H1 (cell line): ENCODE measurements at regions not wholly inside any gene's neighbourhood (a gene's known extent, or its start where the extent isn't known, plus 50 kb on each side); places are given as distances from the start of the nearest gene placed in this dataset.

Source experiments
- CTCF ChIA-PET: fragments of 300-600 bp; sonication (Branson Sonifier 250); formaldehyde crosslinking; loops from one replicate; lab custom pipeline; 2021; ENCODE audit not compliant: partially characterized antibody; lab: Charles Lee
- POLR2A ChIA-PET: fragments of 300-600 bp; sonication (Branson Sonifier 250); formaldehyde crosslinking; loops from one replicate; lab custom pipeline; 2021; ENCODE audit warnings: inconsistent platforms; ENCODE audit not compliant: partially characterized antibody; lab: Charles Lee
- DNase-seq, 2 experiments: peaks; one replicate each; pipeline versions ENCODE4 v3.0.0 to v3.0.0-alpha.2; 2010 to 2022; ENCODE audit warnings: low spot score in 2 of 2, low read depth in 1 of 2, mixed read lengths in 1 of 2
- FAIRE-seq: peaks from 2 replicates; lab custom pipeline; 2011; peaks lifted over from hg19 to GRCh38; lab: Jason Lieb, UNC
- H2AFZ ChIP-seq: 2 replicates; pipeline ENCODE4 v1.8.1; 2012; ENCODE audit warnings: low read length, inconsistent platforms
- H2AK5ac ChIP-seq: 2 replicates; pipeline ENCODE4 v1.6.1; 2013; ENCODE audit warnings: low read depth, low read length
- H2BK120ac ChIP-seq: replicated peaks from 2 replicates; pipeline ENCODE3; 2013; ENCODE audit warnings: low read depth, low read length, inconsistent platforms
- H2BK12ac ChIP-seq: 2 replicates; pipeline ENCODE4 v1.6.1; 2013; ENCODE audit warnings: low read depth, low read length
- H2BK15ac ChIP-seq: 2 replicates; pipeline ENCODE4 v1.6.1; 2013; ENCODE audit warnings: low read length
- H2BK20ac ChIP-seq: 2 replicates; pipeline ENCODE4 v1.6.1; 2013; ENCODE audit warnings: low read length
- H2BK5ac ChIP-seq: 2 replicates; pipeline ENCODE4 v1.6.1; 2013; ENCODE audit warnings: low read depth, low read length
- H3K14ac ChIP-seq: 2 replicates; pipeline ENCODE4 v1.6.1; 2013; ENCODE audit warnings: inconsistent platforms; ENCODE audit not compliant: insufficient read length
- H3K18ac ChIP-seq: 2 replicates; pipeline ENCODE4 v1.6.1; 2013; ENCODE audit warnings: low read length; ENCODE audit errors: extremely low read depth
- H3K23ac ChIP-seq: 2 replicates; pipeline ENCODE4 v1.6.1; 2013; ENCODE audit warnings: inconsistent platforms; ENCODE audit not compliant: insufficient read length
- H3K23me2 ChIP-seq: 2 replicates; pipeline ENCODE4 v1.6.1; 2013; ENCODE audit warnings: low read depth, low read length
- H3K27ac ChIP-seq: 2 replicates; pipeline ENCODE4 v1.6.1; 2011; ENCODE audit warnings: low read depth, low read length, inconsistent platforms
- H3K27me3 ChIP-seq, 4 experiments: replicated peaks in 1 of 4; 1 replicate in 1 of 4; 2 replicates in 3 of 4; pipeline versions ENCODE4 v1.6.1 to v1.8.1; 2011 to 2013; ENCODE audit warnings: low read length in 3 of 4, mild to moderate bottlenecking in 3 of 4, inconsistent platforms in 2 of 4, mixed read lengths in 2 of 4, moderate library complexity in 1 of 4; ENCODE audit not compliant: control insufficient read depth in 3 of 4, insufficient read depth in 3 of 4; ENCODE audit errors: extremely low read depth in 1 of 4
- H3K36me3 ChIP-seq, 4 experiments: 2 replicates each; pipeline versions ENCODE4 v1.6.1 to v1.8.1; 2011 to 2013; ENCODE audit warnings: mild to moderate bottlenecking in 4 of 4, low read length in 3 of 4, moderate library complexity in 2 of 4, control low read depth in 1 of 4, inconsistent platforms in 1 of 4; ENCODE audit not compliant: insufficient read depth in 4 of 4, control insufficient read depth in 2 of 4
- H3K4ac ChIP-seq: replicated peaks from 2 replicates; pipeline ENCODE3; 2013; ENCODE audit warnings: low read length, low read depth, mixed read lengths, inconsistent platforms; ENCODE audit not compliant: insufficient read length
- H3K4me1 ChIP-seq, 4 experiments: replicated peaks in 1 of 4; 1 replicate in 1 of 4; 2 replicates in 3 of 4; pipeline versions ENCODE4 v1.6.1 to v1.8.1; 2011 to 2013; ENCODE audit warnings: low read length in 3 of 4, inconsistent platforms in 2 of 4, mixed read lengths in 1 of 4; ENCODE audit not compliant: insufficient read depth in 4 of 4, control insufficient read depth in 3 of 4
- H3K4me2 ChIP-seq, 2 experiments: 2 replicates each; pipeline versions ENCODE4 v1.6.1 to v1.8.1; 2011 to 2013; ENCODE audit warnings: low read depth in 2 of 2, low read length in 2 of 2, control low read depth in 1 of 2, inconsistent platforms in 1 of 2, mild to moderate bottlenecking in 1 of 2; ENCODE audit not compliant: insufficient read depth in 1 of 2
- H3K4me3 ChIP-seq, 4 experiments: fragments of 200-600, 300-600 bp in 1 of 4; sonication (generic), shearing (Covaris generic), sonication (Bioruptor Twin) in 1 of 4; 2 replicates each; pipeline versions ENCODE4 v1.5.1 to v1.8.1; 2011 to 2016; ENCODE audit warnings: low read length in 4 of 4, low read depth in 3 of 4, control low read depth in 2 of 4, inconsistent platforms in 2 of 4, mild to moderate bottlenecking in 2 of 4, mixed read lengths in 1 of 4, moderate library complexity in 1 of 4; ENCODE audit not compliant: insufficient read depth in 2 of 4; ENCODE audit errors: extremely low read depth in 1 of 4
- H3K56ac ChIP-seq: replicated peaks from 2 replicates; pipeline ENCODE3; 2013; ENCODE audit warnings: low read depth, mild to moderate bottlenecking, mixed read lengths, low read length, inconsistent platforms; ENCODE audit not compliant: insufficient read length
- H3K79me1 ChIP-seq: 2 replicates; pipeline ENCODE4 v1.6.1; 2013; ENCODE audit warnings: low read depth, low read length, control low read depth
- H3K79me2 ChIP-seq, 2 experiments: 2 replicates each; pipeline versions ENCODE4 v1.6.1 to v1.8.1; 2012 to 2013; ENCODE audit warnings: low read length in 2 of 2, mild to moderate bottlenecking in 2 of 2, inconsistent platforms in 1 of 2; ENCODE audit not compliant: insufficient read depth in 2 of 2, control insufficient read depth in 1 of 2
- H3K9ac ChIP-seq, 4 experiments: replicated peaks in 1 of 4; 1 replicate in 1 of 4; 2 replicates in 3 of 4; pipeline versions ENCODE4 v1.6.1 to v1.8.1; 2011 to 2013; ENCODE audit warnings: low read depth in 3 of 4, low read length in 3 of 4, control low read depth in 2 of 4, mild to moderate bottlenecking in 2 of 4, moderate library complexity in 2 of 4, inconsistent platforms in 1 of 4; ENCODE audit errors: extremely low read depth in 1 of 4
- H3K9me3 ChIP-seq, 2 experiments: 2 replicates each; pipeline versions ENCODE4 v1.6.1 to v1.8.1; 2012 to 2013; ENCODE audit warnings: mild to moderate bottlenecking in 2 of 2, moderate library complexity in 2 of 2, control low read depth in 1 of 2, inconsistent platforms in 1 of 2, low read depth in 1 of 2, low read length in 1 of 2, mixed read lengths in 1 of 2; ENCODE audit not compliant: insufficient read depth in 2 of 2
- H4K20me1 ChIP-seq, 2 experiments: replicated peaks in 1 of 2; 2 replicates each; pipeline versions ENCODE3 to v1.8.1; 2011 to 2013; ENCODE audit warnings: inconsistent platforms in 2 of 2, low read length in 2 of 2, mild to moderate bottlenecking in 1 of 2; ENCODE audit not compliant: insufficient read depth in 2 of 2, control insufficient read depth in 1 of 2
- H4K5ac ChIP-seq: 2 replicates; pipeline ENCODE4 v1.6.1; 2013; ENCODE audit warnings: low read length, low read depth, mixed read lengths, inconsistent platforms; ENCODE audit not compliant: insufficient read length
- H4K8ac ChIP-seq: 2 replicates; pipeline ENCODE4 v1.8.0; 2013; ENCODE audit warnings: mild to moderate bottlenecking, moderate library complexity, low read length, inconsistent platforms; ENCODE audit not compliant: insufficient read depth; ENCODE audit errors: extremely low read depth
- H4K91ac ChIP-seq: replicated peaks from 2 replicates; pipeline ENCODE3; 2013; ENCODE audit warnings: low read length, mixed read lengths, inconsistent platforms; ENCODE audit not compliant: insufficient read length
- ASH2L ChIP-seq: fragments of 200-600, 300-600 bp; sonication (generic); IDR thresholded peaks from one replicate; pipeline ENCODE4 v1.7.1; 2017; ENCODE audit warnings: low read length
- CBX5 ChIP-seq: fragments of 300-800, 300-1000 bp; sonication (generic); IDR thresholded peaks from 2 replicates; pipeline ENCODE4 v1.7.1; 2016; ENCODE audit warnings: antibody characterized with exemption, low read length, low read depth
- CHD2 ChIP-seq: IDR thresholded peaks from 2 replicates; pipeline ENCODE4 v1.6.1; 2012; ENCODE audit warnings: low read length, improper control_type of control experiment
- EGR1 ChIP-seq: IDR thresholded peaks from 2 replicates; pipeline ENCODE4 v1.6.1; 2011; ENCODE audit warnings: low read depth, low read length, borderline replicate concordance
- JUN ChIP-seq: IDR thresholded peaks from 2 replicates; pipeline ENCODE4 v1.6.1; 2011; ENCODE audit warnings: low read depth, mild to moderate bottlenecking, improper control_type of control experiment, low read length
- KDM5A ChIP-seq: fragments of 200-600 bp; IDR thresholded peaks from 2 replicates; pipeline ENCODE4 v1.7.1; 2012; ENCODE audit warnings: mild to moderate bottlenecking, low read length, inconsistent platforms, mixed read lengths
- RFX5 ChIP-seq: IDR thresholded peaks from 2 replicates; pipeline ENCODE4 v1.6.1; 2011; ENCODE audit warnings: low read depth, low read length, improper control_type of control experiment, borderline replicate concordance
- RXRA ChIP-seq: IDR thresholded peaks from 2 replicates; pipeline ENCODE4 v1.6.1; 2011; ENCODE audit warnings: low read depth, mild to moderate bottlenecking, low read length, moderate library complexity; ENCODE audit not compliant: insufficient read depth
- SIRT6 ChIP-seq: IDR thresholded peaks from one replicate; pipeline ENCODE4 v1.7.1; 2012; ENCODE audit warnings: low read length, inconsistent platforms
- TCF12 ChIP-seq: IDR thresholded peaks from 2 replicates; pipeline ENCODE4 v1.6.1; 2011; ENCODE audit warnings: low read depth, mild to moderate bottlenecking, low read length
- ZNF274 ChIP-seq: IDR thresholded peaks from 2 replicates; pipeline ENCODE4 v1.7.0; 2012; ENCODE audit warnings: low read length, borderline replicate concordance; ENCODE audit errors: extremely low read depth
- WGBS, 2 experiments: shearing (Covaris generic) in 1 of 2; methylation state at CpG; one replicate each; pipeline versions ENCODE4 v1.1.6 to v1.1.7; 2013 to 2015; ENCODE audit warnings: low lambda C conversion rate in 2 of 2, mixed read lengths in 2 of 2, inconsistent platforms in 1 of 2, low coverage in 1 of 2, missing lambda C conversion rate in 1 of 2; ENCODE audit not compliant: insufficient replicate concordance in 2 of 2, insufficient coverage in 1 of 2, insufficient read length in 1 of 2; ENCODE audit errors: extremely low coverage in 1 of 2, missing lambda C conversion rate in 1 of 2; 5-methylcytosine and 5-hydroxymethylcytosine counted together
- TF ChIP-seq, protein P1 (sequence below): IDR thresholded peaks from 2 replicates; pipeline ENCODE4 v1.6.1; 2012; ENCODE audit warnings: low read length, inconsistent platforms
- TF ChIP-seq, protein P2 (sequence below): IDR thresholded peaks from 2 replicates; pipeline ENCODE4 v1.6.1; 2011; ENCODE audit warnings: low read depth, mild to moderate bottlenecking, low read length; ENCODE audit not compliant: insufficient read depth

GRCh38 chr15:25930931-25931330 lies 67.8 kb upstream of the ATP10A start:
- Histone ChIP-seq H3K27ac (no peak overlapping the region), H4K20me1 (no peaks in the 10 kb centered on the region), H3K4me1 (peaks cover 0 to 9% (median 7%) of the 10 kb centered on the region in 4 experiments; a peak in 6 of 7 replicates), H2BK5ac (no peak overlapping the region), H3K79me2 (no peaks in the 10 kb centered on the region), H2BK20ac (no peak overlapping the region), H3K18ac (no peak overlapping the region), H2BK15ac (no peak overlapping the region), H2BK120ac (no peak overlapping the region), H2AK5ac (no peak overlapping the region), H3K9me3 (0 out of 4 replicates have a peak, but pooled peaks cover 2 to 3% of the 10 kb centered on the region in 2 experiments), H4K5ac (no peak overlapping the region), H3K36me3 (no peaks in the 10 kb centered on the region), H2AFZ (no peak overlapping the region), H3K4me3 (no peak overlapping the region), H4K91ac (no peak overlapping the region), H3K4ac (no peak overlapping the region), H3K9ac (no peak overlapping the region), H4K8ac (no peak overlapping the region), H3K4me2 (no peak overlapping the region), H2BK12ac (no peak overlapping the region), H3K56ac (no peak overlapping the region), H3K14ac (no peak overlapping the region), H3K23ac (no peak overlapping the region), H3K79me1 (no peaks in the 10 kb centered on the region), H3K23me2 (peaks cover 4% of the 10 kb centered on the region; the same call in 1 of the 2 replicates), H3K27me3 (no peaks in the 10 kb centered on the region; a peak in 1 of 7 replicates)
- POLR2A ChIA-PET, result no interaction called here
- 88% methylated on average over 2 of the region's 2 CpGs; no CpG with 5 or more reads in 1 of the 2 experiments for WGBS, 2 experiments
- DNase-seq (no peak), FAIRE-seq (no peak)
- CTCF ChIA-PET, result no interaction called here
- TF ChIP-seq KDM5A, result no peak
- TF ChIP-seq, protein P1, sequence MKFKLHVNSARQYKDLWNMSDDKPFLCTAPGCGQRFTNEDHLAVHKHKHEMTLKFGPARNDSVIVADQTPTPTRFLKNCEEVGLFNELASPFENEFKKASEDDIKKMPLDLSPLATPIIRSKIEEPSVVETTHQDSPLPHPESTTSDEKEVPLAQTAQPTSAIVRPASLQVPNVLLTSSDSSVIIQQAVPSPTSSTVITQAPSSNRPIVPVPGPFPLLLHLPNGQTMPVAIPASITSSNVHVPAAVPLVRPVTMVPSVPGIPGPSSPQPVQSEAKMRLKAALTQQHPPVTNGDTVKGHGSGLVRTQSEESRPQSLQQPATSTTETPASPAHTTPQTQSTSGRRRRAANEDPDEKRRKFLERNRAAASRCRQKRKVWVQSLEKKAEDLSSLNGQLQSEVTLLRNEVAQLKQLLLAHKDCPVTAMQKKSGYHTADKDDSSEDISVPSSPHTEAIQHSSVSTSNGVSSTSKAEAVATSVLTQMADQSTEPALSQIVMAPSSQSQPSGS, result no peak
- TF ChIP-seq, protein P2, sequence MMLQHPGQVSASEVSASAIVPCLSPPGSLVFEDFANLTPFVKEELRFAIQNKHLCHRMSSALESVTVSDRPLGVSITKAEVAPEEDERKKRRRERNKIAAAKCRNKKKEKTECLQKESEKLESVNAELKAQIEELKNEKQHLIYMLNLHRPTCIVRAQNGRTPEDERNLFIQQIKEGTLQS, result no peak
- TF ChIP-seq EGR1, result no peak
- TF ChIP-seq RFX5, result no peak
- no peak for TF ChIP-seq SIRT6
- no peak for TF ChIP-seq RXRA
- TF ChIP-seq TCF12, result no peak
- TF ChIP-seq CHD2, result no peak
- TF ChIP-seq CBX5, result no peak
- TF ChIP-seq ZNF274, result no peak
- no peak for TF ChIP-seq ASH2L
- no peak for TF ChIP-seq JUN
